ENCODE measurements at regions not wholly inside any gene's neighbourhood (a gene's known extent, or its start where the extent isn't known, plus 50 kb on each side); places are given as distances from the start of the nearest gene placed in this dataset.
"Not testable (repeated sequence)": the region's sequence is repeated elsewhere in the genome, so short reads cannot be mapped to it uniquely, and the experiment has no call there.

GRCh38 chr16:52976539-52977167 lies 76.0 kb downstream of the CHD9NB start:
- intact Hi-C loops (cut with DNase I), result no loop called here
- DNase-seq, result peak in 1 of 42 donors; percentile 2

DNA sequence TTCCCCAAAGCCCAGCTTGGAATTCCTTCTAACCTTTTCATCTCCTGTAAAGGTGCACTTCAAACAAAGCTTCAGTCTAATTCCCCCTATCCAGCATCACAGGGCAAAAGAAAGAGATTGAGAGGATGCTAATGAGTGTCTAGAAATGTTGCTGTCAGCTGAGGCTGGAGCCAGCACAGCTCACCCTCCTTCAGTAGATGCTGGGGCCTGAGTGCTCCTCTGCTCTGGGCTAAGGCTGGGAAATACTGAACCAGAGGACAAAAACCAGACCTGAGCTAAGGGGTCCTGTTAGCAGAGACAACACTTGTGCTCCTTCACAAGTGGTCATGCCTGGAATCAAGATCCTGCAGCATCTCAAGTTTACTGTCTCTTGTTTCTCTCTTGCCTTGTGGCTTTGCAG lies 85.0 kb downstream of the CHD9NB start:
- intact Hi-C loops (cut with DNase I), result no loop called here
- DNase-seq, result no peak

- DNase-seq, result no peak
- intact Hi-C loops (cut with DNase I), result no loop called here
Observed at GRCh38 chr16:52964290-52964689, 88.4 kb downstream of the CHD9NB start.

GRCh38 chr16:52963855-52964242 lies 88.8 kb downstream of the CHD9NB start:
- no peak for DNase-seq
- intact Hi-C loops (cut with DNase I), result no loop called here

- no peak for DNase-seq
Observed at GRCh38 chr16:52963212-52963854, 89.4 kb downstream of the CHD9NB start.

GRCh38 chr16:52958951-52959350 lies 93.7 kb downstream of the CHD9NB start:
- intact Hi-C loops (cut with DNase I), result no loop called here
- DNase-seq, result no peak

More at GRCh38 chr16:52963212-52963854, 89.4 kb downstream of the CHD9NB start:
- intact Hi-C loops (cut with DNase I), result no loop called here

- intact Hi-C loops (cut with DNase I), result no loop called here
- no peak for DNase-seq
Observed at GRCh38 chr16:52957199-52957598, 95.5 kb downstream of the CHD9NB start.

- no peak for DNase-seq
- intact Hi-C loops (cut with DNase I), result no loop called here
Observed at GRCh38 chr16:52956044-52956443, 96.7 kb downstream of the CHD9NB start.

DNA sequence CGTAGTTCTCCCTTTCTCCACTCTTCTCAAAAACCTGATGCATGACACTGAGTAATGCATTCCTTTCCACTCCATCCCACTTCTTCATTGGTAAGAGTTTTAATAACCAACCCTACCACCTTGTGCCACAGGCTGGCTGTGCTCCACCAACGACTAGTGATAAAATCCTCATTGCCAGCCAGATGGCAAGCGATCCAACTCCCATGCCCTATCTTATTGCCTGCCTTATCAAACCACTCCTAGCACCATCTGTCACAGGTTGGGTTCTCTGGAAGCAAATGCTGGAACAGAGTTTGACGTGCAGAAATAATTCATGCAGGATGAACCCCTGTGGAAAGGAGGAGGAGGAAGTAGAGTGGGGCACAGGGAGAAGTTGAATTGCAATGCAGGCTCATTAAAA lies 99.5 kb downstream of the CHD9NB start:
- no peak for DNase-seq
- intact Hi-C loops (cut with DNase I), result no loop called here

- intact Hi-C loops (cut with DNase I), result no loop called here
- no peak for DNase-seq
Observed at GRCh38 chr16:52948946-52949345, 103.8 kb downstream of the CHD9NB start.

DNA sequence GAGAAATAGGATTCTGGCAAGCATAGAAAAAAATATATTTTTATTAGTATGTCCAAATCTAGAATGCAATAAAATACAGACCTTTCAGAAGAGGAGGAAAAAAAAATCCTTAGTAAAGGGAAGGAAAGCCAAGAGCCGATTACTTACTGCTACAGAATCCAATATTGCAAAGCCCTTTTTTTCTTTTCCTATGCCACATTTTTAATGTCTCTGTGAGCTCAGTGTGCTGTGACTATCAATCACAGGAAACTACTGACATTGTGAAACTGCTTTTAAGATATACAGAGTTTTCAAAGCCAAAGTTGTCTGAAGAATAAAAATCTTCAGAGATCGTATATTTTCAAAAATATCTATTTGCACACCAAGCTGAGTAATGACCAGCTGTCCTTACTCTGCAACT lies 120.4 kb downstream of the CHD9NB start:
- DNase-seq, result no peak
- intact Hi-C loops (cut with DNase I), result no loop called here

DNA sequence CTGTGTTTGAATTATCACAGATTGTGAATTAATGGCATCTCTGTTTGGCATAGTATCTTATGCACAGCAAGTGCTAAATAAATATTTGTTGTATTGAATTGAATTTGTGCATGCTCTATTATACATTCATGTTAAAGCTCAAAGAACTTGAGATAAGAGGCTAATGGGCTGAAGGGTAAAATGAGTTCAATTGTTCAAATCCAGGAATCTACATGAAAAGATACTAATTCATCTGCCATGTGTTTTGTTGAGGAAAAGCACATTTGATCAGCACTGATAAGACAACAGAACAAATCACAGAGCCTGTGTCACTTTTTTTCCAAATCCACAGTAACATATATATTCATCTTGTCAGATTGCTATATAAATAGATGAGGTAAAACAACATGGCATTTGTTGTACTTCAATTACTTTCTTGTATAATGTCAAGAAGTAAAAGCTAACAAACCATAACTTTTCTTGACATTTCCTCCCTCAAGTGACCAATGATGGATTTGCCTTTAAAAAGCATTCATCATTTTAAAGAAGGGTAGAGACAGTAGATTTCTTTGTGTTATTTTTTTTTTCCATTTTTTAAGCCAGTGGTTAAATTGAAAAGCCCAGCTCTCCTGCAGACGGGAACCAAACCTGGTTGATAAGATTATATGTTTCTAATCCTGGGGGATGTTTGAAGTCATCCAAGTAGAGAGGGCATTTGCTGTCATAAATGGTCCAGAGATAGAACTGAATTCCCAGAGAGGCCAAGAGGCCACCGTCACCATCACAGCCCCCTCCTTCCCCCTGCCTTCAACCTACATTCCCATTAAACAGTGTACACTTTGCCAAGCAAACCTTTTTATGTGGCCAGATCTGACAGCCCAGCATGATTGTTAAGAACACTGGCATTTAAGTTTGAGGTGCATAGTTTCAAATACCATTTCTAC lies 123.0 kb downstream of the CHD9NB start:
- intact Hi-C loops (cut with DNase I), result no loop called here
- DNase-seq, result no peak

GRCh38 chr16:52928955-52929354 lies 123.7 kb downstream of the CHD9NB start:
- intact Hi-C loops (cut with DNase I), result no loop called here
- no peak for DNase-seq

- intact Hi-C loops (cut with DNase I), result no loop called here
- DNase-seq, result no peak
Observed at GRCh38 chr16:52925143-52925542, 127.6 kb downstream of the CHD9NB start.

DNA sequence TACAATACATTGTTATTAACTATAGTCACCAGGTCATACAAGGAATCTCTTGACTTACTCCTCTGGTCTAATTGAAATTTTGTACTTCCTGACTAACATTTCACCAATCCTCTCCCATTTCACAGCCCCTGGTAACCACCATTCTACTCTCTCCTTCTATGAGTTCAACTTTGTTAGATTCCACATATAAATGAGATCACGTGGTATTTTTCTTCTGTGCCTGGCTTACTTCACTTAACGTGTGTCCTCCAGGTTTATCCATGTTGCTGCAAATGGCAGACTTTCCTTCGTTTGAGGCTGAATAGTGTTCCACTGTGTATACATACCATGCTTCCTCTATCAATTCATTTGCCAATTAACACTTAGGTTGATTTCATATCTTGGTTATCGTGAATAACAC lies 128.5 kb downstream of the CHD9NB start:
- intact Hi-C loops (cut with DNase I), result no loop called here
- DNase-seq, result no peak

GRCh38 chr16:52921104-52921503 lies 131.6 kb downstream of the CHD9NB start:
- intact Hi-C loops (cut with DNase I), result no loop called here
- no peak for DNase-seq

GRCh38 chr16:52920331-52920730 lies 132.4 kb downstream of the CHD9NB start:
- intact Hi-C loops (cut with DNase I), result no loop called here
- DNase-seq, result no peak

GRCh38 chr16:52914428-52914827 lies 138.3 kb downstream of the CHD9NB start:
- DNase-seq, result no peak
- intact Hi-C loops (cut with DNase I), result loop anchor here (5.0 to 10.0 kb wide), 2 partner anchors 720 to 847 kb away; no protein-coding TSS in a partner anchor

GRCh38 chr16:52912565-52913173 lies 140.0 kb downstream of the CHD9NB start:
- intact Hi-C loops (cut with DNase I), result loop anchor here (5.0 to 10.0 kb wide), 2 partner anchors 718 to 845 kb away; no protein-coding TSS in a partner anchor
- DNase-seq, result peak; percentile 42 to 89 (median 79)

- intact Hi-C loops (cut with DNase I); DNase-seq: not testable (repeated sequence)
Observed at GRCh38 chr16:52908057-52908456, 144.6 kb downstream of the CHD9NB start.
